K562 (cell line): ENCODE measurements at regions not wholly inside any gene's neighbourhood (a gene's known extent, or its start where the extent isn't known, plus 50 kb on each side); places are given as distances from the start of the nearest gene placed in this dataset.

Experiments
- ATAC-seq: fragments of 200-7000 bp; cut with Tn5 transposase; 3 replicates; pipeline ENCODE4 v1.9.1; 2020; ENCODE audit warnings: moderate library complexity
- BruUV-seq: library from RNA; stranded (reverse); fragments of 400-500 nt; replicated peaks from 2 replicates; lab custom pipeline; 2021; lab: Mats Ljungman, UMichigan
- CTCF ChIA-PET: fragments of 300-600 bp; formaldehyde crosslinking; extraction: SDS; loops from one replicate; lab custom pipeline; 2021; ENCODE audit warnings: low intra/inter-chr PET ratio; lab: Yijun Ruan, JAX
- POLR2A ChIA-PET: fragments of 300-600, 350-650 bp; sonication (Branson Sonifier 250); formaldehyde crosslinking; extraction: SDS; loops from one replicate; lab custom pipeline; 2021; ENCODE audit warnings: antibody characterized with exemption, inconsistent platforms; lab: Yijun Ruan, JAX
- DNase-seq, 4 experiments: peaks; one replicate each; pipeline versions ENCODE4 v3.0.0 to v3.0.0-alpha.2; 2011 to 2018; ENCODE audit warnings: low spot score in 3 of 4, mixed read lengths in 3 of 4; ENCODE audit errors: extremely low read depth in 1 of 4
- FAIRE-seq: peaks from 2 replicates; lab custom pipeline; 2011; peaks lifted over from hg19 to GRCh38; lab: Jason Lieb, UNC
- H2AFZ ChIP-seq: 2 replicates; pipeline ENCODE4 v1.6.0; 2011; ENCODE audit warnings: low read depth, low read length, control low read depth, inconsistent platforms
- H3K27ac ChIP-seq: fragments of 200-600 bp; 3 replicates; pipeline ENCODE4 v1.8.0; 2011; ENCODE audit warnings: low read depth, mild to moderate bottlenecking, control low read depth, inconsistent platforms, low read length, moderate library complexity, mixed read lengths; ENCODE audit errors: extremely low read depth
- H3K27me3 ChIP-seq, 2 experiments: fragments of 300-600 bp in 1 of 2; 2 replicates in 1 of 2; 3 replicates in 1 of 2; pipeline versions ENCODE4 v1.6.0 to v1.8.0; 2011; ENCODE audit warnings: inconsistent platforms in 2 of 2, low read length in 2 of 2, mild to moderate bottlenecking in 1 of 2, mixed read lengths in 1 of 2, moderate library complexity in 1 of 2; ENCODE audit not compliant: control insufficient read depth in 2 of 2, insufficient read depth in 2 of 2
- H3K36me3 ChIP-seq: fragments of 300-600 bp; 3 replicates; pipeline ENCODE4 v1.8.0; 2011; ENCODE audit warnings: mild to moderate bottlenecking, low read length, inconsistent platforms; ENCODE audit not compliant: control insufficient read depth, insufficient read depth
- H3K4me1 ChIP-seq, 2 experiments: fragments of 200-600 bp in 1 of 2; replicated peaks in 1 of 2; 2 replicates in 1 of 2; 3 replicates in 1 of 2; pipeline versions ENCODE4 v1.5.1 to v1.8.0; 2011; ENCODE audit warnings: inconsistent platforms in 2 of 2, low read length in 2 of 2, mild to moderate bottlenecking in 1 of 2, mixed read lengths in 1 of 2, moderate library complexity in 1 of 2; ENCODE audit not compliant: control insufficient read depth in 2 of 2, insufficient read depth in 2 of 2
- H3K4me2 ChIP-seq: 2 replicates; pipeline ENCODE4 v1.6.1; 2011; ENCODE audit warnings: low read length, control low read depth, inconsistent platforms, mixed read lengths; ENCODE audit not compliant: insufficient read depth
- H3K4me3 ChIP-seq: fragments of 200-600 bp; sonication (generic), shearing (Covaris generic); 2 replicates; pipeline ENCODE4 v1.5.1; 2016; ENCODE audit warnings: control low read depth, inconsistent platforms
- H3K79me2 ChIP-seq: fragments of 200-600 bp; 3 replicates; pipeline ENCODE4 v1.8.0; 2011; ENCODE audit warnings: low read length, inconsistent platforms; ENCODE audit not compliant: control insufficient read depth, insufficient read depth
- H3K9ac ChIP-seq, 2 experiments: 2 replicates each; pipeline versions ENCODE4 v1.6.0 to v1.6.1; 2011; ENCODE audit warnings: low read depth in 2 of 2, low read length in 2 of 2, control low read depth in 1 of 2, inconsistent platforms in 1 of 2, mild to moderate bottlenecking in 1 of 2, mixed read lengths in 1 of 2; ENCODE audit not compliant: insufficient read depth in 1 of 2
- H3K9me1 ChIP-seq: one replicate; pipeline ENCODE4 v1.6.0; 2011; ENCODE audit warnings: inconsistent platforms, mild to moderate bottlenecking, low read length, moderate library complexity; ENCODE audit not compliant: control insufficient read depth, insufficient read depth
- H3K9me3 ChIP-seq: replicated peaks from 2 replicates; pipeline ENCODE4 v1.5.1; 2011; ENCODE audit warnings: low read depth, low read length, inconsistent platforms; ENCODE audit not compliant: control insufficient read depth, insufficient read depth
- H4K20me1 ChIP-seq: replicated peaks from 2 replicates; pipeline ENCODE4 v1.6.1; 2011; ENCODE audit warnings: low read length, inconsistent platforms, mixed read lengths; ENCODE audit not compliant: control insufficient read depth, insufficient read depth
- HDAC1 ChIP-seq, 2 experiments: fragments of 450-650 bp; IDR thresholded peaks; 2 replicates each; pipeline ENCODE4 v1.6.1; 2016 to 2017; ENCODE audit warnings: inconsistent platforms in 1 of 2, mild to moderate bottlenecking in 1 of 2, moderate library complexity in 1 of 2
- KLF1 ChIP-seq: fragments of 450-650 bp; IDR thresholded peaks from 2 replicates; pipeline ENCODE4 v1.6.1; 2016; ENCODE audit warnings: missing genetic modification characterization, missing compliant biosample characterization
- MCM3 ChIP-seq: fragments of 450-650 bp; IDR thresholded peaks from 2 replicates; pipeline ENCODE4 v1.6.1; 2016
- NR2C1 ChIP-seq, 2 experiments: fragments of 450-650 bp; IDR thresholded peaks; 2 replicates each; pipeline ENCODE4 v1.6.1; 2017; ENCODE audit warnings: mild to moderate bottlenecking in 2 of 2, antibody characterized with exemption in 1 of 2, inconsistent platforms in 1 of 2, missing compliant biosample characterization in 1 of 2, missing genetic modification characterization in 1 of 2
- PML ChIP-seq: IDR thresholded peaks from 2 replicates; pipeline ENCODE4 v1.6.1; 2012; ENCODE audit warnings: low read length, inconsistent platforms
- STAT5A ChIP-seq: IDR thresholded peaks from 2 replicates; pipeline ENCODE4 v1.6.1; 2012; ENCODE audit warnings: low read length, inconsistent platforms, borderline replicate concordance
- ZC3H8 ChIP-seq: fragments of 450-650 bp; IDR thresholded peaks from 2 replicates; pipeline ENCODE4 v1.6.1; 2017
- ZNF347 ChIP-seq: fragments of 450-650 bp; formaldehyde crosslinking; IDR thresholded peaks from 2 replicates; pipeline ENCODE4 v1.4.0; 2020; ENCODE audit warnings: low read depth, mild to moderate bottlenecking, moderate library complexity
- WGBS: fragments of 100-300 bp; shearing (Covaris generic); methylation state at CpG from one replicate; pipeline ENCODE4 v1.1.6; 2016; ENCODE audit warnings: low coverage, mixed read lengths; ENCODE audit not compliant: insufficient coverage; ENCODE audit errors: missing lambda C conversion rate; 5-methylcytosine and 5-hydroxymethylcytosine counted together
- in situ Hi-C: fragments of 300-500 bp; cut with MboI; formaldehyde crosslinking; loops from 4 replicates; pipeline ENCODE4 v1.15.0; 2018; ENCODE audit warnings: inconsistent platforms, mixed read lengths
- intact Hi-C: fragments of 100-400 bp; cut with micrococcal nuclease; formaldehyde crosslinking; loops from 2 replicates; pipeline ENCODE4 v1.14.2; 2022
- TF ChIP-seq, protein P1 (sequence below): fragments of 450-650 bp; formaldehyde crosslinking; IDR thresholded peaks from 2 replicates; pipeline ENCODE4 v1.4.0; 2022; ENCODE audit warnings: missing genetic modification characterization
- TF ChIP-seq, protein P2 (sequence below): IDR thresholded peaks from 2 replicates; pipeline ENCODE4 v1.6.1; 2014; ENCODE audit warnings: antibody characterized with exemption
- TF ChIP-seq, protein P3 (sequence below), 2 experiments: fragments of 250-450 bp in 1 of 2; fragments of 450-650 bp in 1 of 2; sonication (Bioruptor Pico) in 1 of 2; IDR thresholded peaks; 2 replicates each; pipeline versions ENCODE4 v1.6.1 to v1.8.0; 2016 to 2021; ENCODE audit warnings: mild to moderate bottlenecking in 2 of 2, moderate library complexity in 2 of 2, missing compliant biosample characterization in 1 of 2, missing genetic modification characterization in 1 of 2
- TF ChIP-seq, protein P4 (sequence below): IDR thresholded peaks from 2 replicates; pipeline ENCODE4 v1.6.1; 2011; ENCODE audit warnings: borderline replicate concordance, low read depth, mild to moderate bottlenecking, moderate library complexity, low read length; ENCODE audit not compliant: insufficient read depth, poor library complexity, severe bottlenecking

DNA sequence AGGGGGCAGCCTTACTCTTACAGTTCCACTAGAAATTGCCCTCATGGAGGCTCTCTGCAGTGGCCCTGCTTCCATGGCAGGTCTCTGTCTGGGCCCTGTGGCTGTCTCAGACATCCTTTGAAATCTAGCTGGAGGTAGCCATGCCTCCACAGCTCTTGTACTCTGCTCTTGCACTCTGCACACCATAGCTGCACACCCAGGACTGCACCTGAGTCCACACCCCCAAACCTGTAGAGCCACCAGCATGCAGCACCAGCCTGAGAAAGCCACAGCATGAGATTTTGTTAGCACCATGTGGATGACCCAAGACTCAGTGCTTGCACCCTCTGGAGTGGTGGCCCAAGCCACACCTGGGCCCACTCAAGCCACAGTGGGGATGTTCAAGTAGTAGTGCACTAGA lies 376.2 kb upstream of the RND3 start:
- DNase-seq (no peak), ATAC-seq (no peak), FAIRE-seq (no peak)
- Histone ChIP-seq H3K4me1 (no peaks in the 10 kb centered on the region), H3K27ac (no peak overlapping the region), H3K9me3 (no peaks in the 10 kb centered on the region), H3K9ac (no peak overlapping the region), H3K79me2 (no peaks in the 10 kb centered on the region), H3K36me3 (no peaks in the 10 kb centered on the region), H3K4me3 (no peak overlapping the region), H2AFZ (no peak overlapping the region), H4K20me1 (no peaks in the 10 kb centered on the region), H3K27me3 (no peaks in the 10 kb centered on the region), H3K9me1 (no peaks in the 10 kb centered on the region), H3K4me2 (no peak overlapping the region)
- in situ Hi-C loops = no loop called here
- POLR2A ChIA-PET = no interaction called here
- intact Hi-C loops = no loop called here
- CTCF ChIA-PET = no interaction called here
- no peak for TF ChIP-seq ZNF347 (CRISPR knock-in tag)
- TF ChIP-seq HDAC1 (IDR thresholded peaks at IDR 0.05) = no peak
- no peak for TF ChIP-seq PML
- no peak for TF ChIP-seq KLF1 (tag)
- TF ChIP-seq, protein P1, sequence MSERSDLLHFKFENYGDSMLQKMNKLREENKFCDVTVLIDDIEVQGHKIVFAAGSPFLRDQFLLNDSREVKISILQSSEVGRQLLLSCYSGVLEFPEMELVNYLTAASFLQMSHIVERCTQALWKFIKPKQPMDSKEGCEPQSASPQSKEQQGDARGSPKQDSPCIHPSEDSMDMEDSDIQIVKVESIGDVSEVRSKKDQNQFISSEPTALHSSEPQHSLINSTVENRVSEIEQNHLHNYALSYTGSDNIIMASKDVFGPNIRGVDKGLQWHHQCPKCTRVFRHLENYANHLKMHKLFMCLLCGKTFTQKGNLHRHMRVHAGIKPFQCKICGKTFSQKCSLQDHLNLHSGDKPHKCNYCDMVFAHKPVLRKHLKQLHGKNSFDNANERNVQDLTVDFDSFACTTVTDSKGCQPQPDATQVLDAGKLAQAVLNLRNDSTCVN (CRISPR knock-in tag) = no peak
- no TSS peak for BruUV-seq

DNA sequence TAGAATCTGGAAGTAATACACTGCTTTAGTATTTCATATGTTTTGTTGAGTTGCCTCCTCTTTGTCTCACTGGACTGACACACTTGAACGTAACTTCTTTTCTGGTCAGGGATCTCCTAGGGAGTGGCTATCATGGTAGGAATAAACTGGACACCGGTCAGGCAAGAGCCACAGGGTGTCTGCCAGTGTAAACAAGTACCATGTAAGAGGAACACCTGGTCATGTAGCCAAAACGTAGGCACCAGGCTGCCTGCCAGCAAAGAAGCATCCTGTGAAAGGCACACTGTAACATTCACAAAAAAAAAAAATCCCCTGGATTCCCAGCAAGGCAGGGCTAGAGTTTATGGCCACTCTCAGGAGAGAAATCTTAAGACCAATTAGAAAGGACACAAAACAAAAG lies 372.8 kb upstream of the RND3 start:
- ATAC-seq = no peak
- H3K36me3 ChIP-seq = no peaks in the 10 kb centered on the region
- no peak overlapping the region for H3K4me2 ChIP-seq
- WGBS = 4% methylated on average over 3 of the region's 3 CpGs
- no peak overlapping the region for H3K27ac ChIP-seq
- CTCF ChIA-PET = no interaction called here
- no peak for DNase-seq
- no peak overlapping the region for H3K4me3 ChIP-seq
- no peak overlapping the region for H3K9ac ChIP-seq
- BruUV-seq = no TSS peak
- H3K27me3 ChIP-seq = no peaks in the 10 kb centered on the region
- in situ Hi-C loops = no loop called here
- H3K9me3 ChIP-seq = no peaks in the 10 kb centered on the region
- no peaks in the 10 kb centered on the region for H3K9me1 ChIP-seq
- no peak overlapping the region for H2AFZ ChIP-seq
- POLR2A ChIA-PET = no interaction called here
- H3K4me1 ChIP-seq = no peaks in the 10 kb centered on the region
- intact Hi-C loops = no loop called here
- H4K20me1 ChIP-seq = no peaks in the 10 kb centered on the region
- FAIRE-seq = no peak
- H3K79me2 ChIP-seq = no peaks in the 10 kb centered on the region
- TF ChIP-seq MCM3 = no peak
- no peak for TF ChIP-seq HDAC1 (IDR thresholded peaks at IDR 0.05)
- TF ChIP-seq, protein P2, sequence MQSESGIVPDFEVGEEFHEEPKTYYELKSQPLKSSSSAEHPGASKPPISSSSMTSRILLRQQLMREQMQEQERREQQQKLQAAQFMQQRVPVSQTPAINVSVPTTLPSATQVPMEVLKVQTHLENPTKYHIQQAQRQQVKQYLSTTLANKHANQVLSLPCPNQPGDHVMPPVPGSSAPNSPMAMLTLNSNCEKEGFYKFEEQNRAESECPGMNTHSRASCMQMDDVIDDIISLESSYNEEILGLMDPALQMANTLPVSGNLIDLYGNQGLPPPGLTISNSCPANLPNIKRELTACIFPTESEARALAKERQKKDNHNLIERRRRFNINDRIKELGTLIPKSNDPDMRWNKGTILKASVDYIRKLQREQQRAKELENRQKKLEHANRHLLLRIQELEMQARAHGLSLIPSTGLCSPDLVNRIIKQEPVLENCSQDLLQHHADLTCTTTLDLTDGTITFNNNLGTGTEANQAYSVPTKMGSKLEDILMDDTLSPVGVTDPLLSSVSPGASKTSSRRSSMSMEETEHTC = no peak
- TF ChIP-seq, protein P3, sequence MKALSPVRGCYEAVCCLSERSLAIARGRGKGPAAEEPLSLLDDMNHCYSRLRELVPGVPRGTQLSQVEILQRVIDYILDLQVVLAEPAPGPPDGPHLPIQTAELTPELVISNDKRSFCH (CRISPR knock-in tag; IDR thresholded peaks at IDR 0.05) = no peak
- TF ChIP-seq, protein P3 (tag; IDR thresholded peaks at IDR 0.05) = no peak
- TF ChIP-seq STAT5A = no peak
- no peak for TF ChIP-seq ZC3H8
- TF ChIP-seq NR2C1 (IDR thresholded peaks at IDR 0.05) = no peak
- TF ChIP-seq NR2C1 (tag; IDR thresholded peaks at IDR 0.05) = no peak
- TF ChIP-seq, protein P4, sequence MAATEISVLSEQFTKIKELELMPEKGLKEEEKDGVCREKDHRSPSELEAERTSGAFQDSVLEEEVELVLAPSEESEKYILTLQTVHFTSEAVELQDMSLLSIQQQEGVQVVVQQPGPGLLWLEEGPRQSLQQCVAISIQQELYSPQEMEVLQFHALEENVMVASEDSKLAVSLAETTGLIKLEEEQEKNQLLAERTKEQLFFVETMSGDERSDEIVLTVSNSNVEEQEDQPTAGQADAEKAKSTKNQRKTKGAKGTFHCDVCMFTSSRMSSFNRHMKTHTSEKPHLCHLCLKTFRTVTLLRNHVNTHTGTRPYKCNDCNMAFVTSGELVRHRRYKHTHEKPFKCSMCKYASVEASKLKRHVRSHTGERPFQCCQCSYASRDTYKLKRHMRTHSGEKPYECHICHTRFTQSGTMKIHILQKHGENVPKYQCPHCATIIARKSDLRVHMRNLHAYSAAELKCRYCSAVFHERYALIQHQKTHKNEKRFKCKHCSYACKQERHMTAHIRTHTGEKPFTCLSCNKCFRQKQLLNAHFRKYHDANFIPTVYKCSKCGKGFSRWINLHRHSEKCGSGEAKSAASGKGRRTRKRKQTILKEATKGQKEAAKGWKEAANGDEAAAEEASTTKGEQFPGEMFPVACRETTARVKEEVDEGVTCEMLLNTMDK = no peak
